H9 (cell line): ENCODE measurements at regions not wholly inside any gene's neighbourhood (a gene's known extent, or its start where the extent isn't known, plus 50 kb on each side); places are given as distances from the start of the nearest gene placed in this dataset.

Experiments used
- DNase-seq: peaks from one replicate; pipeline ENCODE4 v3.0.0-alpha.2; 2017
- H2AFZ ChIP-seq: one replicate; pipeline ENCODE4 v1.6.1; 2013; ENCODE audit warnings: mild to moderate bottlenecking, low read length, control low read depth, moderate library complexity
- H2AK5ac ChIP-seq: 2 replicates; pipeline ENCODE4 v1.6.1; 2013; ENCODE audit warnings: low read length, control low read depth, mixed read lengths; ENCODE audit not compliant: insufficient read length
- H2BK120ac ChIP-seq: one replicate; pipeline ENCODE4 v1.6.1; 2013; ENCODE audit warnings: low read depth, mild to moderate bottlenecking, low read length, control low read depth, inconsistent platforms; ENCODE audit not compliant: poor library complexity, severe bottlenecking
- H2BK12ac ChIP-seq: 2 replicates; pipeline ENCODE4 v1.6.1; 2013; ENCODE audit warnings: low read length, control low read depth, mixed read lengths, low read depth; ENCODE audit not compliant: insufficient read length
- H2BK15ac ChIP-seq: 2 replicates; pipeline ENCODE4 v1.6.1; 2013; ENCODE audit warnings: low read depth, low read length, control low read depth
- H2BK20ac ChIP-seq: one replicate; pipeline ENCODE4 v1.6.1; 2013; ENCODE audit warnings: low read depth, mild to moderate bottlenecking, low read length, control low read depth, inconsistent platforms; ENCODE audit not compliant: poor library complexity, severe bottlenecking
- H2BK5ac ChIP-seq: 2 replicates; pipeline ENCODE4 v1.6.1; 2013; ENCODE audit warnings: low read length, control low read depth, mixed read lengths; ENCODE audit not compliant: insufficient read length
- H3K14ac ChIP-seq: 2 replicates; pipeline ENCODE4 v1.6.1; 2013; ENCODE audit warnings: low read length, control low read depth; ENCODE audit not compliant: insufficient read depth
- H3K18ac ChIP-seq: 2 replicates; pipeline ENCODE4 v1.6.1; 2013; ENCODE audit warnings: low read depth, mild to moderate bottlenecking, mixed read lengths, low read length, control low read depth; ENCODE audit not compliant: insufficient read length
- H3K23ac ChIP-seq: 2 replicates; pipeline ENCODE4 v1.6.1; 2013; ENCODE audit warnings: low read length, control low read depth, mixed read lengths, low read depth; ENCODE audit not compliant: insufficient read length
- H3K23me2 ChIP-seq: 2 replicates; pipeline ENCODE4 v1.6.1; 2013; ENCODE audit warnings: low read depth, mild to moderate bottlenecking, mixed read lengths, low read length, control low read depth; ENCODE audit not compliant: insufficient read length, poor library complexity, severe bottlenecking
- H3K27ac ChIP-seq: 2 replicates; pipeline ENCODE4 v1.5.1; 2013; ENCODE audit warnings: low read length, control low read depth, mixed read lengths, low read depth; ENCODE audit not compliant: insufficient read length
- H3K27me3 ChIP-seq: 2 replicates; pipeline ENCODE4 v1.6.1; 2013; ENCODE audit warnings: low read length, control low read depth, inconsistent platforms; ENCODE audit not compliant: insufficient read depth
- H3K4ac ChIP-seq: 2 replicates; pipeline ENCODE4 v1.6.1; 2013; ENCODE audit warnings: low read depth, mild to moderate bottlenecking, control low read depth, inconsistent platforms, low read length, moderate library complexity
- H3K4me1 ChIP-seq: 2 replicates; pipeline ENCODE4 v1.6.1; 2013; ENCODE audit warnings: low read length, control low read depth, inconsistent platforms; ENCODE audit not compliant: insufficient read depth
- H3K4me2 ChIP-seq: 2 replicates; pipeline ENCODE4 v1.6.1; 2013; ENCODE audit warnings: low read length, control low read depth, mixed read lengths; ENCODE audit not compliant: insufficient read length, insufficient read depth
- H3K56ac ChIP-seq: 2 replicates; pipeline ENCODE4 v1.6.1; 2013; ENCODE audit warnings: low read depth, mild to moderate bottlenecking, mixed read lengths, low read length, control low read depth; ENCODE audit not compliant: insufficient read length
- H3K79me1 ChIP-seq: 2 replicates; pipeline ENCODE4 v1.6.1; 2013; ENCODE audit warnings: low read depth, mild to moderate bottlenecking, moderate library complexity, low read length, control low read depth, inconsistent platforms; ENCODE audit not compliant: insufficient read depth, poor library complexity, severe bottlenecking
- H3K79me2 ChIP-seq: 2 replicates; pipeline ENCODE4 v1.6.1; 2013; ENCODE audit warnings: low read length, control low read depth, inconsistent platforms; ENCODE audit not compliant: insufficient read depth
- H3K9ac ChIP-seq: 2 replicates; pipeline ENCODE4 v1.6.1; 2013; ENCODE audit warnings: low read length, control low read depth, mixed read lengths; ENCODE audit not compliant: insufficient read length; ENCODE audit errors: extremely low read depth
- H3K9me3 ChIP-seq: one replicate; pipeline ENCODE4 v1.6.1; 2013; ENCODE audit warnings: low read depth, low read length, inconsistent platforms; ENCODE audit not compliant: control insufficient read depth
- H3T11ph ChIP-seq: one replicate; pipeline ENCODE4 v1.6.1; 2013; ENCODE audit warnings: mild to moderate bottlenecking, low read length, control low read depth, inconsistent platforms
- H4K20me1 ChIP-seq: one replicate; pipeline ENCODE4 v1.6.1; 2013; ENCODE audit not compliant: control insufficient read depth, insufficient read length, insufficient read depth
- H4K5ac ChIP-seq: 2 replicates; pipeline ENCODE4 v1.6.1; 2013; ENCODE audit warnings: low read depth, mild to moderate bottlenecking, mixed read lengths, low read length, control low read depth; ENCODE audit not compliant: insufficient read length
- H4K8ac ChIP-seq: replicated peaks from 2 replicates; pipeline ENCODE4 v1.6.1; 2013; ENCODE audit warnings: low read length, control low read depth, mixed read lengths, low read depth; ENCODE audit not compliant: insufficient read length
- H4K91ac ChIP-seq: 2 replicates; pipeline ENCODE4 v1.6.1; 2013; ENCODE audit warnings: low read depth, mild to moderate bottlenecking, moderate library complexity, mixed read lengths, low read length, control low read depth; ENCODE audit not compliant: insufficient read length
- H3K27ac Mint-ChIP-seq, 3 experiments: 2 replicates in 2 of 3; 3 replicates in 1 of 3; pipeline ENCODE4 v1.8.0; 2020 to 2021; ENCODE audit warnings: mixed read lengths in 3 of 3, mild to moderate bottlenecking in 1 of 3, moderate library complexity in 1 of 3
- H3K27me3 Mint-ChIP-seq: 2 replicates; pipeline ENCODE4 v1.8.0; 2021; ENCODE audit warnings: low read depth, mild to moderate bottlenecking, moderate library complexity, mixed read lengths
- H3K36me3 Mint-ChIP-seq, 3 experiments: 2 replicates in 2 of 3; 3 replicates in 1 of 3; pipeline ENCODE4 v1.8.0; 2020 to 2021; ENCODE audit warnings: low read depth in 3 of 3, mixed read lengths in 3 of 3; ENCODE audit not compliant: insufficient read depth in 1 of 3
- H3K4me1 Mint-ChIP-seq, 2 experiments: 2 replicates each; pipeline ENCODE4 v1.8.0; 2020; ENCODE audit warnings: mixed read lengths in 2 of 2
- H3K4me3 Mint-ChIP-seq, 2 experiments: 2 replicates in 1 of 2; 3 replicates in 1 of 2; pipeline ENCODE4 v1.8.0; 2020 to 2021; ENCODE audit warnings: mild to moderate bottlenecking in 2 of 2, mixed read lengths in 2 of 2, moderate library complexity in 1 of 2
- H3K9me3 Mint-ChIP-seq, 2 experiments: 2 replicates in 1 of 2; 3 replicates in 1 of 2; pipeline ENCODE4 v1.8.0; 2020; ENCODE audit warnings: mild to moderate bottlenecking in 2 of 2, mixed read lengths in 2 of 2, moderate library complexity in 1 of 2
- CTCF ChIP-seq: fragments of 200-600 bp; sonication (generic); conservative IDR thresholded peaks from 3 replicates; pipeline ENCODE4 v1.8.0; 2021; ENCODE audit warnings: antibody characterized with exemption, mild to moderate bottlenecking
- WGBS: extraction: QIAGEN DNeasy Blood & Tissue Kit; methylation state at CpG from one replicate; pipeline ENCODE4 v1.1.7; 2013; ENCODE audit warnings: missing lambda C conversion rate, low lambda C conversion rate, mixed read lengths; ENCODE audit not compliant: insufficient read length; ENCODE audit errors: extremely low coverage; 5-methylcytosine and 5-hydroxymethylcytosine counted together

GRCh38 chr1:78227705-78228635, 182.2 kb downstream of the GIPC2 start:
- Histone ChIP-seq H3K27me3 (peaks cover 11% of the 10 kb centered on the region; the same call in 1 of the 2 replicates), H2BK5ac (no peak overlapping the region), H3K18ac (no peak overlapping the region), H3K9me3 (no peaks in the 10 kb centered on the region), H3K79me2 (no peaks in the 10 kb centered on the region), H2BK20ac (no peak overlapping the region), H3K23me2 (no peaks in the 10 kb centered on the region), H3K79me1 (no peaks in the 10 kb centered on the region), H4K5ac (no peak overlapping the region), H4K8ac (no peak overlapping the region), H3K9ac (no peak overlapping the region), H3K56ac (no peak overlapping the region), H2AFZ (no peak overlapping the region), H4K91ac (no peak overlapping the region), H3K4ac (no peak overlapping the region), H3K4me2 (no peak overlapping the region), H3K23ac (no peak overlapping the region), H2BK120ac (no peak overlapping the region), H4K20me1 (no peaks in the 10 kb centered on the region), H2BK15ac (no peak overlapping the region), H2BK12ac (no peak overlapping the region), H3K4me1 (peaks cover 5% of the 10 kb centered on the region; the same call in 1 of the 2 replicates), H2AK5ac (no peak overlapping the region), H3K27ac (no peak overlapping the region), H3T11ph (no peak overlapping the region), H3K14ac (no peak overlapping the region)
- Mint-ChIP-seq H3K27ac (no peak overlapping the region), H3K4me1 (peaks cover 30 to 51% of the 10 kb centered on the region in 2 experiments), H3K9me3 (peaks cover 0 to 10% of the 10 kb centered on the region in 2 experiments; a peak in 3 of 5 replicates), H3K36me3 (peaks cover 0 to 6% (median 0%) of the 10 kb centered on the region in 3 experiments; a peak in 2 of 7 replicates), H3K27me3 (peaks cover 91% of the 10 kb centered on the region), H3K4me3 (no peak overlapping the region; a peak in 1 of 5 replicates)
- no peak for TF ChIP-seq CTCF
- WGBS, result no CpG with 5 or more reads among the region's 6 CpGs
- DNase-seq, result no peak
